ENCODE measurements at regions not wholly inside any gene's neighbourhood (a gene's known extent, or its start where the extent isn't known, plus 50 kb on each side); places are given as distances from the start of the nearest gene placed in this dataset.

GRCh38 chr1:25045480-25046193 is 115.6 kb upstream of the RUNX3 start:
- Histone ChIP-seq H3K4me1 (no peaks in the 10 kb centered on the region), H3K27me3 (peaks cover 5% of the 10 kb centered on the region), H3K36me3 (no peaks in the 10 kb centered on the region), H3K27ac (no peak overlapping the region), H3K9me3 (no peaks in the 10 kb centered on the region), H3K4me3 (no peak overlapping the region)
- TF ChIP-seq CTCF (IDR thresholded peaks at IDR 0.05), result no peak
- intact Hi-C loops (cut with DNase I), result no loop called here
- DNase-seq (no peak), ATAC-seq (no peak)

GRCh38 chr1:25043228-25043580 is 113.1 kb upstream of the RUNX3 start:
- H3K4me3 ChIP-seq, result no peak overlapping the region
- peaks cover 5% of the 10 kb centered on the region for H3K27me3 ChIP-seq
- intact Hi-C loops (cut with DNase I), result no loop called here
- DNase-seq (no peak), ATAC-seq (no peak)
- H3K9me3 ChIP-seq, result no peaks in the 10 kb centered on the region
- no peak for TF ChIP-seq CTCF (IDR thresholded peaks at IDR 0.05)
- H3K4me1 ChIP-seq, result no peaks in the 10 kb centered on the region
- H3K27ac ChIP-seq, result no peak overlapping the region
- H3K36me3 ChIP-seq, result no peaks in the 10 kb centered on the region

GRCh38 chr1:25042331-25043227 is 112.5 kb upstream of the RUNX3 start:
- no peak for TF ChIP-seq CTCF (IDR thresholded peaks at IDR 0.05)
- Histone ChIP-seq H3K4me3 (no peak overlapping the region), H3K4me1 (no peaks in the 10 kb centered on the region), H3K36me3 (no peaks in the 10 kb centered on the region), H3K27ac (no peak overlapping the region), H3K9me3 (no peaks in the 10 kb centered on the region), H3K27me3 (peaks cover 5% of the 10 kb centered on the region)
- intact Hi-C loops (cut with DNase I), result no loop called here
- ATAC-seq, result no peak
- no peak for DNase-seq

GRCh38 chr1:25041916-25042315 is 111.8 kb upstream of the RUNX3 start:
- TF ChIP-seq CTCF (IDR thresholded peaks at IDR 0.05), result no peak
- ATAC-seq, result no peak
- intact Hi-C loops (cut with DNase I), result no loop called here

GRCh38 chr1:25040122-25040685 is 110.1 kb upstream of the RUNX3 start:
- no peak for TF ChIP-seq CTCF (IDR thresholded peaks at IDR 0.05)
- Histone ChIP-seq H3K27me3 (peaks cover 5% of the 10 kb centered on the region), H3K4me1 (no peaks in the 10 kb centered on the region), H3K27ac (no peak overlapping the region), H3K9me3 (no peaks in the 10 kb centered on the region), H3K36me3 (no peaks in the 10 kb centered on the region), H3K4me3 (no peak overlapping the region)
- ATAC-seq (no peak), DNase-seq (no peak)
- intact Hi-C loops (cut with DNase I), result no loop called here

More at GRCh38 chr1:25041916-25042315, 111.8 kb upstream of the RUNX3 start:
- no peak overlapping the region for H3K4me3 ChIP-seq
- H3K9me3 ChIP-seq, result no peaks in the 10 kb centered on the region
- no peaks in the 10 kb centered on the region for H3K36me3 ChIP-seq
- no peak for DNase-seq
- H3K27ac ChIP-seq, result no peak overlapping the region
- H3K27me3 ChIP-seq, result peaks cover 5% of the 10 kb centered on the region
- H3K4me1 ChIP-seq, result no peaks in the 10 kb centered on the region

Data from upper lobe of right lung (tissue), 1 donor.